Left lung (tissue), 4 donors: ENCODE measurements at regions not wholly inside any gene's neighbourhood (a gene's known extent, or its start where the extent isn't known, plus 50 kb on each side); places are given as distances from the start of the nearest gene placed in this dataset.

Experiments used
- ATAC-seq: fragments of 200-7000 bp; cut with Tn5 transposase; one replicate; pipeline ENCODE4 v1.9.1; 2020; ENCODE audit warnings: moderate library complexity
- DNase-seq, 4 donors: peaks; one replicate each; pipeline ENCODE4 v3.0.0-alpha.2; 2013 to 2020
- H3K27ac ChIP-seq, 2 donors: fragments of 200-600 bp; sonication (generic) in 1 of 2; one replicate each; pipeline versions ENCODE4 v1.5.0 to v1.8.0; 2020 to 2021
- H3K27me3 ChIP-seq, 2 donors: fragments of 200-600 bp; sonication (generic) in 1 of 2; one replicate each; pipeline versions ENCODE4 v1.5.0 to v1.8.0; 2020 to 2021
- H3K36me3 ChIP-seq, 2 donors: fragments of 200-600 bp; sonication (generic) in 1 of 2; one replicate each; pipeline versions ENCODE4 v1.5.0 to v1.8.0; 2020 to 2021
- H3K4me1 ChIP-seq, 2 donors: fragments of 200-600 bp; one replicate each; pipeline ENCODE4 v1.8.0; 2021
- H3K4me3 ChIP-seq, 2 donors: fragments of 200-600 bp; sonication (generic) in 1 of 2; one replicate each; pipeline versions ENCODE4 v1.5.0 to v1.8.0; 2020 to 2021; ENCODE audit warnings: mild to moderate bottlenecking in 1 of 2
- H3K9me3 ChIP-seq, 2 donors: fragments of 200-600 bp; sonication (generic) in 1 of 2; one replicate each; pipeline versions ENCODE4 v1.5.0 to v1.8.0; 2020 to 2021
- intact Hi-C, 2 donors: fragments of 100-400 bp; cut with DNase I; formaldehyde crosslinking; loops; one replicate each; pipeline versions ENCODE4 v1.11.2 to v1.14.2; 2022
- TF ChIP-seq, protein P1 (sequence below), 2 donors: fragments of 200-600 bp; sonication (generic) in 1 of 2; IDR thresholded peaks; one replicate each; pipeline versions ENCODE4 v1.5.0 to v1.8.0; 2021; ENCODE audit warnings: antibody characterized with exemption in 2 of 2
- donor health status: DM: no; HTN: yes; CAD: no.
- donor health status: DM: no; HTN: no; CAD: no.

DNA sequence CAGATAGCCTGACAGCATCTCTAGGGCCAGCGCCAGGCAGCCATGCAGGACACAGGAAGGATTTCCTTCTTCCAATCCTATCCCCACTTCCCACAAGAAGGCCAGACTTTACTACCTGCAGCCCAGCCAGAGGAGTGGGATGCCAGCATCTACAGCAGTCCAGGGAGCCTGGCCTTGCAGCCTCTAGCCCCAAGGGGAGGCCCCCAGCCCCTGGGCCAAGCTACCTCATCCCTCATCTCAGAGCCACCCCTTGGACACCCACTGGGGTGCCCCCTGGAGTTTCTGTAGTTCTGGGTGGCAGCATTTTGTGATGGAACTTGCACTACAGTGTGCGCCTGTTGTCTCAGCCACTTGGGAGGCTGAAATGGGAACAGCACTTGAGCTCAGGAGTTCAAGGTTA, 170.8 kb upstream of the PODXL start:
- intact Hi-C loops, result no loop called here

DNA sequence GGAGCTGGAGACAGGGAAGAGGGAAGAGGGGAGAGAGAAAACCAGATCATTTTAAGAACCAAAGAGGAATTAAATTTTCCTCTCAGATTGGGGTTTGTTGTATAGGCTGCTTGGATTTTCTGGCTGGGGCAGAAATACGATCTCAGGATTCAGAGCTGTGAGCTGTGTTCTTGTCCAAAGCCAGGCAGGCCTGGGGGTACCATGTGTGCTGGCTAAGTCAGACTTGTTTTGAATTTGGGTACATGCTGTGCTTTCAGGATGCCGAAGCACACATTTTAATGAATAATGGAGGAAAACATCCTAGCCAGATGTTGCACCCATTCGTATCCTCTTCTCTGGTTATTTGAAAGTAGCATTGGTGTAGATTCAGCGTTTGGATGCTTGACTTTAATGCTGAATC, 170.3 kb upstream of the PODXL start:
- H3K4me1 ChIP-seq, result no peaks in the 10 kb centered on the region
- DNase-seq (no peak), ATAC-seq (no peak)
- H3K4me3 ChIP-seq, result no peak overlapping the region
- no peaks in the 10 kb centered on the region for H3K9me3 ChIP-seq
- no peak overlapping the region for H3K27ac ChIP-seq
- H3K36me3 ChIP-seq, result no peaks in the 10 kb centered on the region
- TF ChIP-seq, protein P1, sequence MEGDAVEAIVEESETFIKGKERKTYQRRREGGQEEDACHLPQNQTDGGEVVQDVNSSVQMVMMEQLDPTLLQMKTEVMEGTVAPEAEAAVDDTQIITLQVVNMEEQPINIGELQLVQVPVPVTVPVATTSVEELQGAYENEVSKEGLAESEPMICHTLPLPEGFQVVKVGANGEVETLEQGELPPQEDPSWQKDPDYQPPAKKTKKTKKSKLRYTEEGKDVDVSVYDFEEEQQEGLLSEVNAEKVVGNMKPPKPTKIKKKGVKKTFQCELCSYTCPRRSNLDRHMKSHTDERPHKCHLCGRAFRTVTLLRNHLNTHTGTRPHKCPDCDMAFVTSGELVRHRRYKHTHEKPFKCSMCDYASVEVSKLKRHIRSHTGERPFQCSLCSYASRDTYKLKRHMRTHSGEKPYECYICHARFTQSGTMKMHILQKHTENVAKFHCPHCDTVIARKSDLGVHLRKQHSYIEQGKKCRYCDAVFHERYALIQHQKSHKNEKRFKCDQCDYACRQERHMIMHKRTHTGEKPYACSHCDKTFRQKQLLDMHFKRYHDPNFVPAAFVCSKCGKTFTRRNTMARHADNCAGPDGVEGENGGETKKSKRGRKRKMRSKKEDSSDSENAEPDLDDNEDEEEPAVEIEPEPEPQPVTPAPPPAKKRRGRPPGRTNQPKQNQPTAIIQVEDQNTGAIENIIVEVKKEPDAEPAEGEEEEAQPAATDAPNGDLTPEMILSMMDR (IDR thresholded peaks at IDR 0.05), result no peak
- H3K27me3 ChIP-seq, result peaks cover 0 to 11% of the 10 kb centered on the region in 2 donors
- intact Hi-C loops, result no loop called here

More for the DNA sequence above, 170.8 kb upstream of the PODXL start:
- Histone ChIP-seq H3K4me3 (no peak overlapping the region), H3K36me3 (no peaks in the 10 kb centered on the region), H3K9me3 (no peaks in the 10 kb centered on the region), H3K27me3 (peaks cover 0 to 11% of the 10 kb centered on the region in 2 donors), H3K4me1 (no peaks in the 10 kb centered on the region), H3K27ac (no peak overlapping the region)
- TF ChIP-seq, protein P1 (IDR thresholded peaks at IDR 0.05), result no peak
- ATAC-seq, result no peak
- DNase-seq, result no peak

DNA sequence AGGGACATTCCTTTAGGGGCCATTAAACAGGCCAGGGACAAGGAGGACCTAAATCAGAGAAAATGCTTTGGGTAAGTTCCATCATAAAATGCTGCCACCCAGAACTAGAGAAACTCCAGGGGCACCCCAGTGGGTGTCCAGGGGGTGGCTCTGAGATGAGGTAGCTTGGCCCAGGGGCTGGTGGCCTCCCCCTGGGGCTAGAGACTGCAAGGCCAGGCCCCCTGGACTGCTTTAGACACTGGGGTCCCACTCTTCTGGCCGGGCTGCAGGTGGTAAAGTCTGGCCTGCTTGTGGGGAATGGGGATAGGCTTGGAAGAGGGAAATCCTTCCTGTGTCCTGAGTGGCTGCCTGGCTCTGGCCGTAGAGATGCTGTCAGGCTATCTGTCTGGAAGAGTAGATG, 169.6 kb upstream of the PODXL start:
- H3K27ac ChIP-seq, result no peak overlapping the region
- H3K4me1 ChIP-seq, result no peaks in the 10 kb centered on the region
- H3K36me3 ChIP-seq, result no peaks in the 10 kb centered on the region
- DNase-seq (no peak), ATAC-seq (no peak)
- no peak overlapping the region for H3K4me3 ChIP-seq
- no peaks in the 10 kb centered on the region for H3K9me3 ChIP-seq
- intact Hi-C loops, result no loop called here
- H3K27me3 ChIP-seq, result peaks cover 0 to 11% of the 10 kb centered on the region in 2 donors
- TF ChIP-seq, protein P1 (IDR thresholded peaks at IDR 0.05), result no peak

DNA sequence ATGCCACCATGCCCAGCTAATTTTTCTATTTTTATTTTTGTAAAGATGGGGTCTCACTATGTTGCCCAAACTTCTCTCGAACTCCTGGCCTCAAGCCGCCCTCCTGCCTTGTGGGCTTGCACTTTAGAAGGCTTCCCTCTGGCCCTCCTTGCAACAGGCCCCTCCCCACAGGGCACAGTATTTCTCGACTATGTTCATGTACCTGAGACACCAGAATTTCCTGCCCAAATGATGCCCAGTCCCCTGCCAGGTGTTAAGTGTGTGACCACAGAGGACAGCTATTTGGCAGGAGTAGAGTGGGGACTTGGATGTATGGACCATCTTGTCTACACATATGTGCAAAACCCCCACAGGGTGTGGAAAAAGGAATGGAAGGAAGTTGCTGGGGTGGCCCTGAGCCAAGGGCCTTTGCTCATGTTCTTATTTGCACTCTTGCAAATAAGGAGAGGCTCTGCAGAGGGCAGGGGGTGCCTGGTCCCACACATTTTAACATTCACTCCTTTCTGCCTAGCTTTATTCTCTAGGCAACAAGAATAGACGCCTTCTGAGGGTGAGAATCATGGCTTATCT, 168.4 kb upstream of the PODXL start:
- Histone ChIP-seq H3K9me3 (no peaks in the 10 kb centered on the region), H3K27ac (no peak overlapping the region), H3K36me3 (no peaks in the 10 kb centered on the region), H3K4me1 (no peaks in the 10 kb centered on the region), H3K27me3 (peaks cover 0 to 11% of the 10 kb centered on the region in 2 donors), H3K4me3 (no peak overlapping the region)
- no peak for ATAC-seq
- TF ChIP-seq, protein P1 (IDR thresholded peaks at IDR 0.05), result no peak
- intact Hi-C loops, result no loop called here
- DNase-seq, result no peak

DNA sequence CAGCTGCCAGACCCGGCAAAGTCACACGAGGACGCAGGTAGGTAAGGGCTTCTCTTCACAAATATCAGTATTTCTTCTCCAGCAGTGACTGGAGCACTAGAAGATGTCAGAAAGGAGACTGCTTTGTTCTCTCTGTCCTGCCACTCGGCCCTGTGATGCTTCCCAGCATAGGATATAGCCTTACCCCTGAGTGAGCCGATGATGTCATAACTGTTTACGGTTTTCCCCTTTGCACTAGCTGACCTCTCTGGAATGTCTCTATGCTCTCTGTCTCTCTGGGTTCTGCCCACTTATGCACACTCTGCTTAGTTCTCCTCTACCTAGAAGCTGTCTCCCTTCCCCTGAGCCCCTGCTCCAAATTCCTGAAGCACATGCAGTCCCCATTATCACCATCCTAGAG, 167.5 kb upstream of the PODXL start:
- Histone ChIP-seq H3K9me3 (no peaks in the 10 kb centered on the region), H3K27ac (no peak overlapping the region), H3K36me3 (no peaks in the 10 kb centered on the region), H3K27me3 (peaks cover 0 to 11% of the 10 kb centered on the region in 2 donors), H3K4me1 (no peaks in the 10 kb centered on the region), H3K4me3 (no peak overlapping the region)
- ATAC-seq (no peak), DNase-seq (no peak)
- intact Hi-C loops, result no loop called here
- TF ChIP-seq, protein P1 (IDR thresholded peaks at IDR 0.05), result no peak
